ENCODE measurements at regions not wholly inside any gene's neighbourhood (a gene's known extent, or its start where the extent isn't known, plus 50 kb on each side); places are given as distances from the start of the nearest gene placed in this dataset.

- Histone ChIP-seq H3K4me1 (replicated peaks in 1 of 2) (peaks cover 11 to 19% of the 10 kb centered on the region in 2 donors), H3K4me3 (no peak overlapping the region), H3K27ac (no peak overlapping the region)
- in situ Hi-C loops (cut with MboI; ENCODE audit: low pct_unique_long_range_greater_than_20kb in 2 of 9, low sequenced_read_pairs in 9 of 9, unreplicated experiment in 9 of 9), result no loop called here
- ATAC-seq (replicated peaks in 6 of 8), result no peak
- 20 to 100% (median 80%) methylated on average over 1 to 3 of the region's 3 CpGs; no CpG with 5 or more reads in 3 of the 10 experiments for WGBS, 10 experiments
Observed at GRCh38 chr19:30790056-30790680, 418.0 kb downstream of the ZNF536 start.

- H3K27ac ChIP-seq, result no peak overlapping the region
- in situ Hi-C loops (cut with MboI; ENCODE audit: low pct_unique_long_range_greater_than_20kb in 2 of 9, low sequenced_read_pairs in 9 of 9, unreplicated experiment in 9 of 9), result no loop called here
- peaks cover 11 to 19% of the 10 kb centered on the region in 2 donors for H3K4me1 ChIP-seq (replicated peaks in 1 of 2)
- no peak overlapping the region for H3K4me3 ChIP-seq
- no peak for ATAC-seq (replicated peaks in 6 of 8)
- WGBS, 10 experiments, result 46 to 100% (median 92%) methylated on average over 1 to 4 of the region's 5 CpGs; no CpG with 5 or more reads in 3 of the 10 experiments
Observed at GRCh38 chr19:30788105-30788765, 416.1 kb downstream of the ZNF536 start.

- WGBS, 10 experiments, result 51 to 100% (median 77%) methylated on average over 1 to 5 of the region's 5 CpGs; no CpG with 5 or more reads in 2 of the 10 experiments
- Histone ChIP-seq H3K4me3 (no peak overlapping the region), H3K4me1 (replicated peaks in 1 of 2) (peaks cover 0 to 7% of the 10 kb centered on the region in 2 donors), H3K27ac (no peak overlapping the region)
- in situ Hi-C loops (cut with MboI; ENCODE audit: low pct_unique_long_range_greater_than_20kb in 2 of 9, low sequenced_read_pairs in 9 of 9, unreplicated experiment in 9 of 9), result no loop called here
- ATAC-seq (replicated peaks in 6 of 8), result peak in 3 of 8 experiments; percentile 43 to 54 (median 53)
Observed at GRCh38 chr19:30785458-30786137, 413.4 kb downstream of the ZNF536 start.

DNA sequence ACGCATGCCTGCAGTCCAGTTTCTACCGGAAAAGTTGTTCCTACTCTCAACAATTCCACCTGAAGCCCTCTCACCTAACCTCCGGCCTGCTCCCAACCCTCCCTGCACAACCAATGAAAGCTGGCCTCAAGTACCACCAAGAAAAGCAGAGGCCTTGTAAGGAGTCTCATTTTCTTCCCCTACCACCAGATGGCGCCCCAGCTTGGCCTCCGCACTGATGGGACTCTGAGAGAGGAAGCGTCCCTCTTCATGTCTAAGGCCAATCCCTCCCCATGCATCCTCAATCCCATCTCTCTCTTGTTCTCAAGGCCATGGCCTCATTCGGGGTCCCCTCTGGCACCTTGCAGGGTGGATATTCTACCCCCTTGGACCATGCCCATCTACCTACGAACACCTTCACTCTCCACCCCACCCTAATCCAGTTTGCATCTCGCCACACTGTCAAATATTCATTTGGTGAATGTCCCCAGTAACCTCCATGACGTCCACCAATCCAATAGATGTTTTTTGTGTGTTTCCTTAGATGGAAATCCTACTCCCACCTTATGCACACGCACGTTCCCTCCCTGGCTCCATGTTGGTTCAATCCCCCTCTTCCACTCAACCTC is 412.8 kb downstream of the ZNF536 start:
- ATAC-seq (replicated peaks in 6 of 8), result peak in 3 of 8 experiments; percentile 11 to 64 (median 42)
- 50 to 100% (median 83%) methylated on average over 1 to 8 of the region's 12 CpGs; no CpG with 5 or more reads in 1 of the 10 experiments for WGBS, 10 experiments
- in situ Hi-C loops (cut with MboI; ENCODE audit: low pct_unique_long_range_greater_than_20kb in 2 of 9, low sequenced_read_pairs in 9 of 9, unreplicated experiment in 9 of 9), result no loop called here
- peaks cover 0 to 5% of the 10 kb centered on the region in 2 donors for H3K4me1 ChIP-seq (replicated peaks in 1 of 2)
- no peak overlapping the region for H3K27ac ChIP-seq
- no peak overlapping the region for H3K4me3 ChIP-seq

DNA sequence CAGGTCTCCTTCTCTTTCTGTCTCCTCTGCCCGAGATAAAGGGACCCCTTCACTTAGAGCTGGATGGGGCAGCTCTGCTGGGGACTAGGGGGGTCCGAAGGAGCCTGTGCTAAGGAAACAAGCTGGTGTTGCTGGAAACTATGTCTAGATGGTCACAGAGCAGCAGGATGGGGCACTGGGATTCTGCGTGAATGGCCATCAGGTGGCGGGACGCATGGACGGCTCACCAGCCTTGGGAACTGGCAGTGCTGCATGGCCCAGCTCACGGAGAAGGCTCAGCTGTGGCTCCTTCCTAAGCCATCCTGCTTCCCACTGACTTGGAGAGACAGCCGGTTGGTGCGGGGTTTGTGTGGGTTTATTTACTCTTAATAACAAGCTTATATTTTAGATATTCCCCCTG is 411.8 kb downstream of the ZNF536 start:
- Histone ChIP-seq H3K4me1 (replicated peaks in 1 of 2) (peaks cover 0 to 2% of the 10 kb centered on the region in 2 donors), H3K4me3 (no peak overlapping the region), H3K27ac (no peak overlapping the region)
- ATAC-seq (replicated peaks in 6 of 8), result no peak
- in situ Hi-C loops (cut with MboI; ENCODE audit: low pct_unique_long_range_greater_than_20kb in 2 of 9, low sequenced_read_pairs in 9 of 9, unreplicated experiment in 9 of 9), result no loop called here
- WGBS, 10 experiments, result 62 to 100% (median 100%) methylated on average over 1 to 4 of the region's 9 CpGs; no CpG with 5 or more reads in 5 of the 10 experiments

GRCh38 chr19:30783212-30783611 is 411.0 kb downstream of the ZNF536 start:
- no peak for ATAC-seq (replicated peaks in 6 of 8)
- Histone ChIP-seq H3K27ac (no peak overlapping the region), H3K4me1 (replicated peaks in 1 of 2) (no peaks in the 10 kb centered on the region), H3K4me3 (no peak overlapping the region)
- in situ Hi-C loops (cut with MboI; ENCODE audit: low pct_unique_long_range_greater_than_20kb in 2 of 9, low sequenced_read_pairs in 9 of 9, unreplicated experiment in 9 of 9), result no loop called here
- 0 to 93% (median 66%) methylated on average over 1 to 3 of the region's 3 CpGs; no CpG with 5 or more reads in 2 of the 10 experiments for WGBS, 10 experiments

DNA sequence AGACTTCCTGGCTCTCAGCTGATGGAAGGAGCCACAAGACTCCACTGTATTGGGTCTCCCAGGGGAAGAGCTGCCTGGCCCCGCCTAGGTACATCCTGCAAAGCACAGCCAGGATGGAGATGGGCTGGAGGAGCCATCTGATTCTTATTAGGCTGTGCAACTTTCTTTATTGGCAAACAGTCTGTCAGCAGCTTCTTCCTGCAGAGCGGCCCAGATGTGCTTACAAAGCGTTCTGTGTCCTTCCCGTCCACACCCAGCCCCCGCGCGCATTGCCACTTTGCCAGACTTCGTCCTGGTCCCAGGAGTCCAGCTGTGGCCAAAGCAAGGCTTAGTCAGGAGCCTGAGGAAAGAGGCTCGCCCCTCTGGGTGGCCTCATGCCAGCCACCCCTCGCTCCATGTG is 409.3 kb downstream of the ZNF536 start:
- in situ Hi-C loops (cut with MboI; ENCODE audit: low pct_unique_long_range_greater_than_20kb in 2 of 9, low sequenced_read_pairs in 9 of 9, unreplicated experiment in 9 of 9), result no loop called here
- Histone ChIP-seq H3K27ac (no peak overlapping the region), H3K4me3 (no peak overlapping the region), H3K4me1 (replicated peaks in 1 of 2) (no peaks in the 10 kb centered on the region)
- WGBS, 10 experiments, result 90 to 100% methylated on average over 1 to 2 of the region's 10 CpGs; no CpG with 5 or more reads in 8 of the 10 experiments
- peak in 3 of 8 experiments; percentile 57 to 81 (median 71) for ATAC-seq (replicated peaks in 6 of 8)

GRCh38 chr19:30781047-30781446 is 408.9 kb downstream of the ZNF536 start:
- H3K4me1 ChIP-seq (replicated peaks in 1 of 2), result no peaks in the 10 kb centered on the region
- no peak overlapping the region for H3K27ac ChIP-seq
- 60 to 100% (median 92%) methylated on average over 1 of the region's 2 CpGs; no CpG with 5 or more reads in 4 of the 10 experiments for WGBS, 10 experiments
- H3K4me3 ChIP-seq, result no peak overlapping the region
- ATAC-seq (replicated peaks in 6 of 8), result no peak
- in situ Hi-C loops (cut with MboI; ENCODE audit: low pct_unique_long_range_greater_than_20kb in 2 of 9, low sequenced_read_pairs in 9 of 9, unreplicated experiment in 9 of 9), result no loop called here

DNA sequence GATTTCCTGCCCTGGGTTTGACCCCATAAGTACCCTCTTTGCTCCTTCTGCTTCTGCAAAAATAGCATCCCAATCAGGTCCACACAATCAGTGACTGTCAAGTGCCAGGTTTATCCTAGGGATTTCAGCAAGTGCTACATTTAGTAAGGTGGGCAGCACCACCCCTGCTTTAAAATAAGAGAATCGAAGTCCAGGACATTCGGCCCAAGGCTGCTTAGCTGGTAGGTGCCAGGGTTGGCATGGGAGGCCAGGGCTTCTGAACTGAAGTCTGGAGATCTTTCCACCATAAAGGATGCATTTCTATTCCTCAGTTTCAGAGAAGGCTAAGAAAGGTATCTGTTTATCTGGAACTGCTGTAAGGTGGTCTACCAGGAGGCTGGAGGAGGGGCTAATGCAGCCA is 408.3 kb downstream of the ZNF536 start:
- no peak overlapping the region for H3K27ac ChIP-seq
- in situ Hi-C loops (cut with MboI; ENCODE audit: low pct_unique_long_range_greater_than_20kb in 2 of 9, low sequenced_read_pairs in 9 of 9, unreplicated experiment in 9 of 9), result no loop called here
- no peak for ATAC-seq (replicated peaks in 6 of 8)
- WGBS, 10 experiments, result 83 to 100% methylated on average over 1 to 2 of the region's 2 CpGs; no CpG with 5 or more reads in 8 of the 10 experiments
- no peak overlapping the region for H3K4me3 ChIP-seq
- H3K4me1 ChIP-seq (replicated peaks in 1 of 2), result no peaks in the 10 kb centered on the region

GRCh38 chr19:30780032-30780431 is 407.8 kb downstream of the ZNF536 start:
- H3K27ac ChIP-seq, result no peak overlapping the region
- in situ Hi-C loops (cut with MboI; ENCODE audit: low pct_unique_long_range_greater_than_20kb in 2 of 9, low sequenced_read_pairs in 9 of 9, unreplicated experiment in 9 of 9), result no loop called here
- peak in 3 of 8 experiments; percentile 13 to 60 (median 29) for ATAC-seq (replicated peaks in 6 of 8)
- H3K4me3 ChIP-seq, result no peak overlapping the region
- H3K4me1 ChIP-seq (replicated peaks in 1 of 2), result no peaks in the 10 kb centered on the region
- 0 to 86% (median 20%) methylated on average over 1 to 5 of the region's 6 CpGs; no CpG with 5 or more reads in 2 of the 10 experiments for WGBS, 10 experiments

- H3K4me3 ChIP-seq, result no peak overlapping the region
- H3K4me1 ChIP-seq (replicated peaks in 1 of 2), result peaks cover 6 to 8% of the 10 kb centered on the region in 2 donors
- in situ Hi-C loops (cut with MboI; ENCODE audit: low pct_unique_long_range_greater_than_20kb in 2 of 9, low sequenced_read_pairs in 9 of 9, unreplicated experiment in 9 of 9), result no loop called here
- WGBS, 10 experiments, result 60 to 90% (median 84%) methylated on average over 2 to 9 of the region's 14 CpGs; no CpG with 5 or more reads in 1 of the 10 experiments
- ATAC-seq (replicated peaks in 6 of 8), result no peak
- no peak overlapping the region for H3K27ac ChIP-seq
Observed at GRCh38 chr19:30778961-30779715, 407.0 kb downstream of the ZNF536 start.

GRCh38 chr19:30778061-30778460 is 405.9 kb downstream of the ZNF536 start:
- H3K27ac ChIP-seq, result no peak overlapping the region
- peaks cover 9 to 12% of the 10 kb centered on the region in 2 donors for H3K4me1 ChIP-seq (replicated peaks in 1 of 2)
- in situ Hi-C loops (cut with MboI; ENCODE audit: low pct_unique_long_range_greater_than_20kb in 2 of 9, low sequenced_read_pairs in 9 of 9, unreplicated experiment in 9 of 9), result no loop called here
- no peak overlapping the region for H3K4me3 ChIP-seq
- WGBS, 10 experiments, result 33 to 100% (median 90%) methylated on average over 1 to 2 of the region's 2 CpGs; no CpG with 5 or more reads in 5 of the 10 experiments
- no peak for ATAC-seq (replicated peaks in 6 of 8)

Data from motor neuron (in vitro differentiated cells).